ENCODE measurements at regions not wholly inside any gene's neighbourhood (a gene's known extent, or its start where the extent isn't known, plus 50 kb on each side); places are given as distances from the start of the nearest gene placed in this dataset.

DNA sequence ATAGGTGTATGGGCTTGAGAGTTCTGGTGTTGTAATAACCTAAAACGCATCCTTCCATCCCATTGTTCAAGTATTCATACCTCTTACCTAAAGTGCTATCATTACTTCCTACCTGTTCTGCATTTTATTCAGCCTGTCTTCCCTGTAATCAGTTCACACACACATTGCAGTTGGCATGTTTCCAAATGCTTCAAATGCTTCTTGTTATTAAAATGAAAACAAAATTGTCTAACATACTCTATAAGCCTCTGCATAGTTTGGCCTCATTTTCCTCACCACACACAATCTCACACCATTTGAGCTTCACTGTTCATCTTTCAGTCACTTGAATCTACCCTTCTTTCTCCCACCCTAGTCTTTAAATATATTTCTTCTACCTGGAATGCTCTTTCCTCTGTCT lies 1178.2 kb upstream of the NRXN1 start:
- TF ChIP-seq POLR2A (IDR thresholded peaks at IDR 0.05), result no peak
- TF ChIP-seq CTCF (IDR thresholded peaks at IDR 0.05), result no peak
- TF ChIP-seq EP300 (IDR thresholded peaks at IDR 0.05), result no peak
- no peak for TF ChIP-seq POLR2AphosphoS5 (IDR thresholded peaks at IDR 0.05)

Data from suprapubic skin (tissue), 4 donors.